H9 (cell line): ENCODE measurements at regions not wholly inside any gene's neighbourhood (a gene's known extent, or its start where the extent isn't known, plus 50 kb on each side); places are given as distances from the start of the nearest gene placed in this dataset.

Experiments used
- DNase-seq: peaks from one replicate; pipeline ENCODE4 v3.0.0-alpha.2; 2017
- H2AFZ ChIP-seq: one replicate; pipeline ENCODE4 v1.6.1; 2013; ENCODE audit warnings: mild to moderate bottlenecking, low read length, control low read depth, moderate library complexity
- H2AK5ac ChIP-seq: 2 replicates; pipeline ENCODE4 v1.6.1; 2013; ENCODE audit warnings: low read length, control low read depth, mixed read lengths; ENCODE audit not compliant: insufficient read length
- H2BK120ac ChIP-seq: one replicate; pipeline ENCODE4 v1.6.1; 2013; ENCODE audit warnings: low read depth, mild to moderate bottlenecking, low read length, control low read depth, inconsistent platforms; ENCODE audit not compliant: poor library complexity, severe bottlenecking
- H2BK12ac ChIP-seq: 2 replicates; pipeline ENCODE4 v1.6.1; 2013; ENCODE audit warnings: low read length, control low read depth, mixed read lengths, low read depth; ENCODE audit not compliant: insufficient read length
- H2BK15ac ChIP-seq: 2 replicates; pipeline ENCODE4 v1.6.1; 2013; ENCODE audit warnings: low read depth, low read length, control low read depth
- H2BK20ac ChIP-seq: one replicate; pipeline ENCODE4 v1.6.1; 2013; ENCODE audit warnings: low read depth, mild to moderate bottlenecking, low read length, control low read depth, inconsistent platforms; ENCODE audit not compliant: poor library complexity, severe bottlenecking
- H2BK5ac ChIP-seq: 2 replicates; pipeline ENCODE4 v1.6.1; 2013; ENCODE audit warnings: low read length, control low read depth, mixed read lengths; ENCODE audit not compliant: insufficient read length
- H3K14ac ChIP-seq: 2 replicates; pipeline ENCODE4 v1.6.1; 2013; ENCODE audit warnings: low read length, control low read depth; ENCODE audit not compliant: insufficient read depth
- H3K18ac ChIP-seq: 2 replicates; pipeline ENCODE4 v1.6.1; 2013; ENCODE audit warnings: low read depth, mild to moderate bottlenecking, mixed read lengths, low read length, control low read depth; ENCODE audit not compliant: insufficient read length
- H3K23ac ChIP-seq: 2 replicates; pipeline ENCODE4 v1.6.1; 2013; ENCODE audit warnings: low read length, control low read depth, mixed read lengths, low read depth; ENCODE audit not compliant: insufficient read length
- H3K23me2 ChIP-seq: 2 replicates; pipeline ENCODE4 v1.6.1; 2013; ENCODE audit warnings: low read depth, mild to moderate bottlenecking, mixed read lengths, low read length, control low read depth; ENCODE audit not compliant: insufficient read length, poor library complexity, severe bottlenecking
- H3K27ac ChIP-seq: 2 replicates; pipeline ENCODE4 v1.5.1; 2013; ENCODE audit warnings: low read length, control low read depth, mixed read lengths, low read depth; ENCODE audit not compliant: insufficient read length
- H3K27me3 ChIP-seq: 2 replicates; pipeline ENCODE4 v1.6.1; 2013; ENCODE audit warnings: low read length, control low read depth, inconsistent platforms; ENCODE audit not compliant: insufficient read depth
- H3K4ac ChIP-seq: 2 replicates; pipeline ENCODE4 v1.6.1; 2013; ENCODE audit warnings: low read depth, mild to moderate bottlenecking, control low read depth, inconsistent platforms, low read length, moderate library complexity
- H3K4me1 ChIP-seq: 2 replicates; pipeline ENCODE4 v1.6.1; 2013; ENCODE audit warnings: low read length, control low read depth, inconsistent platforms; ENCODE audit not compliant: insufficient read depth
- H3K4me2 ChIP-seq: 2 replicates; pipeline ENCODE4 v1.6.1; 2013; ENCODE audit warnings: low read length, control low read depth, mixed read lengths; ENCODE audit not compliant: insufficient read length, insufficient read depth
- H3K56ac ChIP-seq: 2 replicates; pipeline ENCODE4 v1.6.1; 2013; ENCODE audit warnings: low read depth, mild to moderate bottlenecking, mixed read lengths, low read length, control low read depth; ENCODE audit not compliant: insufficient read length
- H3K79me1 ChIP-seq: 2 replicates; pipeline ENCODE4 v1.6.1; 2013; ENCODE audit warnings: low read depth, mild to moderate bottlenecking, moderate library complexity, low read length, control low read depth, inconsistent platforms; ENCODE audit not compliant: insufficient read depth, poor library complexity, severe bottlenecking
- H3K79me2 ChIP-seq: 2 replicates; pipeline ENCODE4 v1.6.1; 2013; ENCODE audit warnings: low read length, control low read depth, inconsistent platforms; ENCODE audit not compliant: insufficient read depth
- H3K9ac ChIP-seq: 2 replicates; pipeline ENCODE4 v1.6.1; 2013; ENCODE audit warnings: low read length, control low read depth, mixed read lengths; ENCODE audit not compliant: insufficient read length; ENCODE audit errors: extremely low read depth
- H3K9me3 ChIP-seq: one replicate; pipeline ENCODE4 v1.6.1; 2013; ENCODE audit warnings: low read depth, low read length, inconsistent platforms; ENCODE audit not compliant: control insufficient read depth
- H3T11ph ChIP-seq: one replicate; pipeline ENCODE4 v1.6.1; 2013; ENCODE audit warnings: mild to moderate bottlenecking, low read length, control low read depth, inconsistent platforms
- H4K20me1 ChIP-seq: one replicate; pipeline ENCODE4 v1.6.1; 2013; ENCODE audit not compliant: control insufficient read depth, insufficient read length, insufficient read depth
- H4K5ac ChIP-seq: 2 replicates; pipeline ENCODE4 v1.6.1; 2013; ENCODE audit warnings: low read depth, mild to moderate bottlenecking, mixed read lengths, low read length, control low read depth; ENCODE audit not compliant: insufficient read length
- H4K8ac ChIP-seq: replicated peaks from 2 replicates; pipeline ENCODE4 v1.6.1; 2013; ENCODE audit warnings: low read length, control low read depth, mixed read lengths, low read depth; ENCODE audit not compliant: insufficient read length
- H4K91ac ChIP-seq: 2 replicates; pipeline ENCODE4 v1.6.1; 2013; ENCODE audit warnings: low read depth, mild to moderate bottlenecking, moderate library complexity, mixed read lengths, low read length, control low read depth; ENCODE audit not compliant: insufficient read length
- H3K27ac Mint-ChIP-seq, 3 experiments: 2 replicates in 2 of 3; 3 replicates in 1 of 3; pipeline ENCODE4 v1.8.0; 2020 to 2021; ENCODE audit warnings: mixed read lengths in 3 of 3, mild to moderate bottlenecking in 1 of 3, moderate library complexity in 1 of 3
- H3K27me3 Mint-ChIP-seq: 2 replicates; pipeline ENCODE4 v1.8.0; 2021; ENCODE audit warnings: low read depth, mild to moderate bottlenecking, moderate library complexity, mixed read lengths
- H3K36me3 Mint-ChIP-seq, 3 experiments: 2 replicates in 2 of 3; 3 replicates in 1 of 3; pipeline ENCODE4 v1.8.0; 2020 to 2021; ENCODE audit warnings: low read depth in 3 of 3, mixed read lengths in 3 of 3; ENCODE audit not compliant: insufficient read depth in 1 of 3
- H3K4me1 Mint-ChIP-seq, 2 experiments: 2 replicates each; pipeline ENCODE4 v1.8.0; 2020; ENCODE audit warnings: mixed read lengths in 2 of 2
- H3K4me3 Mint-ChIP-seq, 2 experiments: 2 replicates in 1 of 2; 3 replicates in 1 of 2; pipeline ENCODE4 v1.8.0; 2020 to 2021; ENCODE audit warnings: mild to moderate bottlenecking in 2 of 2, mixed read lengths in 2 of 2, moderate library complexity in 1 of 2
- H3K9me3 Mint-ChIP-seq, 2 experiments: 2 replicates in 1 of 2; 3 replicates in 1 of 2; pipeline ENCODE4 v1.8.0; 2020; ENCODE audit warnings: mild to moderate bottlenecking in 2 of 2, mixed read lengths in 2 of 2, moderate library complexity in 1 of 2
- WGBS: extraction: QIAGEN DNeasy Blood & Tissue Kit; methylation state at CpG from one replicate; pipeline ENCODE4 v1.1.7; 2013; ENCODE audit warnings: missing lambda C conversion rate, low lambda C conversion rate, mixed read lengths; ENCODE audit not compliant: insufficient read length; ENCODE audit errors: extremely low coverage; 5-methylcytosine and 5-hydroxymethylcytosine counted together
- TF ChIP-seq, protein P1 (sequence below): fragments of 200-600 bp; sonication (generic); conservative IDR thresholded peaks from 3 replicates; pipeline ENCODE4 v1.8.0; 2021; ENCODE audit warnings: antibody characterized with exemption, mild to moderate bottlenecking

DNA sequence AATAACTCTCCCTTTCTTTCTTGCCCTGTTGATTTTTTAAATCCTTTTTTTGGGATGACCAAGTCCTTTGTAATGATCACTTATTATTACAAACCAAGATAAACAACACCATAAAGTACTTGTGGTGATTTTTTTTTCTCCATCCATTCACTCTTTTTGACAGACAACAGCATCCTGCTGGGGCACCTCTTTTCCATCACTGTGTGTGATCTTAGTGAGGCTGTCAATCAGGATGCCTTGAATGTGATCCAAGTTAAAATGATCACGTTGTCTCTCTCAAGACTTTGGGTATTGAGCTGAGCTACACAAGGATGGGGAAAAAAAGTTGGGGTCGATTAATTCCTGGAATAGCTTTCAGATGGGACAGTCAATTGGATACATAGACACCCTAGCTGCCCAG is 73.6 kb upstream of the PPP2R2B start:
- WGBS, result no CpG with 5 or more reads among the region's 2 CpGs
- Mint-ChIP-seq H3K4me1 (peaks cover 9 to 15% of the 10 kb centered on the region in 2 experiments), H3K27me3 (no peaks in the 10 kb centered on the region), H3K4me3 (no peak overlapping the region), H3K9me3 (no peaks in the 10 kb centered on the region), H3K36me3 (no peaks in the 10 kb centered on the region), H3K27ac (no peak overlapping the region; a peak in 2 of 7 replicates)
- Histone ChIP-seq H2BK12ac (no peak overlapping the region), H2BK5ac (no peak overlapping the region), H3K4ac (no peak overlapping the region), H2BK120ac (no peak overlapping the region), H3K4me2 (no peak overlapping the region), H3K23me2 (no peaks in the 10 kb centered on the region), H3T11ph (no peak overlapping the region), H3K14ac (no peak overlapping the region), H3K4me1 (no peaks in the 10 kb centered on the region), H3K79me1 (no peaks in the 10 kb centered on the region), H3K27ac (no peak overlapping the region), H4K8ac (no peak overlapping the region), H3K23ac (no peak overlapping the region), H3K9ac (no peak overlapping the region), H4K20me1 (no peaks in the 10 kb centered on the region), H2BK20ac (no peak overlapping the region), H4K5ac (no peak overlapping the region), H3K79me2 (no peaks in the 10 kb centered on the region), H3K9me3 (no peaks in the 10 kb centered on the region), H2AFZ (no peak overlapping the region), H2BK15ac (no peak overlapping the region), H3K27me3 (no peaks in the 10 kb centered on the region), H2AK5ac (no peak overlapping the region), H4K91ac (no peak overlapping the region), H3K56ac (no peak overlapping the region), H3K18ac (no peak overlapping the region)
- TF ChIP-seq, protein P1, sequence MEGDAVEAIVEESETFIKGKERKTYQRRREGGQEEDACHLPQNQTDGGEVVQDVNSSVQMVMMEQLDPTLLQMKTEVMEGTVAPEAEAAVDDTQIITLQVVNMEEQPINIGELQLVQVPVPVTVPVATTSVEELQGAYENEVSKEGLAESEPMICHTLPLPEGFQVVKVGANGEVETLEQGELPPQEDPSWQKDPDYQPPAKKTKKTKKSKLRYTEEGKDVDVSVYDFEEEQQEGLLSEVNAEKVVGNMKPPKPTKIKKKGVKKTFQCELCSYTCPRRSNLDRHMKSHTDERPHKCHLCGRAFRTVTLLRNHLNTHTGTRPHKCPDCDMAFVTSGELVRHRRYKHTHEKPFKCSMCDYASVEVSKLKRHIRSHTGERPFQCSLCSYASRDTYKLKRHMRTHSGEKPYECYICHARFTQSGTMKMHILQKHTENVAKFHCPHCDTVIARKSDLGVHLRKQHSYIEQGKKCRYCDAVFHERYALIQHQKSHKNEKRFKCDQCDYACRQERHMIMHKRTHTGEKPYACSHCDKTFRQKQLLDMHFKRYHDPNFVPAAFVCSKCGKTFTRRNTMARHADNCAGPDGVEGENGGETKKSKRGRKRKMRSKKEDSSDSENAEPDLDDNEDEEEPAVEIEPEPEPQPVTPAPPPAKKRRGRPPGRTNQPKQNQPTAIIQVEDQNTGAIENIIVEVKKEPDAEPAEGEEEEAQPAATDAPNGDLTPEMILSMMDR, result no peak
- no peak for DNase-seq
